T-helper 2 cell treated with Interferon-gamma antibody and Interleukin-4, amounts not matched to agents 5 μg/mL and 100 μg/mL, for 36 hours (primary cell): ENCODE measurements at regions not wholly inside any gene's neighbourhood (a gene's known extent, or its start where the extent isn't known, plus 50 kb on each side); places are given as distances from the start of the nearest gene placed in this dataset.

Experiments
- DNase-seq: peaks from one replicate; pipeline ENCODE4 v3.0.0; 2021; ENCODE audit warnings: low spot score
- H3K27ac Mint-ChIP-seq: one replicate; pipeline ENCODE4 v1.8.0; 2021; ENCODE audit warnings: mild to moderate bottlenecking, mixed read lengths
- H3K27me3 Mint-ChIP-seq: one replicate; pipeline ENCODE4 v1.8.0; 2021; ENCODE audit warnings: low read depth, mixed read lengths
- H3K36me3 Mint-ChIP-seq: one replicate; pipeline ENCODE4 v1.8.0; 2021; ENCODE audit warnings: low read depth, mixed read lengths
- H3K4me1 Mint-ChIP-seq: one replicate; pipeline ENCODE4 v1.8.0; 2021; ENCODE audit warnings: low read depth, mixed read lengths
- H3K4me3 Mint-ChIP-seq: one replicate; pipeline ENCODE4 v1.8.0; 2022; ENCODE audit warnings: mild to moderate bottlenecking, moderate library complexity, mixed read lengths
- H3K9me3 Mint-ChIP-seq: one replicate; pipeline ENCODE4 v1.8.0; 2021; ENCODE audit warnings: mixed read lengths

GRCh38 chr13:61187471-61187870 lies 228.2 kb downstream of the PCDH20 start:
- H3K9me3 Mint-ChIP-seq = peaks cover 19% of the 10 kb centered on the region
- DNase-seq = no peak
- H3K4me1 Mint-ChIP-seq = no peaks in the 10 kb centered on the region
- no peak overlapping the region for H3K27ac Mint-ChIP-seq
- H3K36me3 Mint-ChIP-seq = no peaks in the 10 kb centered on the region
- H3K27me3 Mint-ChIP-seq = no peaks in the 10 kb centered on the region
- no peak overlapping the region for H3K4me3 Mint-ChIP-seq

DNA sequence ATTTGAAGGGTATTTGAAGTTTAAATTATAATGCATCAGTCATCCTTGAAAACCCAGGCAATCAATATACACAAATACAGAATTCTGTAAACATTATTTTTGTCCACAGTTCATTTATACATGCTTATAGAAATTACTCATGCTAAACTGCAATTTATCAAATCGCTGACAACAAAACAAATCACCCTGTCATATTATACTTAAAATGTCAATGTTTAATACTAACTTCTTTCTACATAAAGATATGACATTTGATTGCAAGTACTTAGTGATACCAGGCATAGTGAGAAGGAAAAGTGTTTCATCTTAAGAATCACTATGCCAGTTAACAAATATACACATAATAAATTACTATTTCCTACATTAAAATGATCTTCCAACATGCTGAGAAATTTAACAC lies 232.0 kb downstream of the PCDH20 start:
- peaks cover 21% of the 10 kb centered on the region for H3K9me3 Mint-ChIP-seq

DNA sequence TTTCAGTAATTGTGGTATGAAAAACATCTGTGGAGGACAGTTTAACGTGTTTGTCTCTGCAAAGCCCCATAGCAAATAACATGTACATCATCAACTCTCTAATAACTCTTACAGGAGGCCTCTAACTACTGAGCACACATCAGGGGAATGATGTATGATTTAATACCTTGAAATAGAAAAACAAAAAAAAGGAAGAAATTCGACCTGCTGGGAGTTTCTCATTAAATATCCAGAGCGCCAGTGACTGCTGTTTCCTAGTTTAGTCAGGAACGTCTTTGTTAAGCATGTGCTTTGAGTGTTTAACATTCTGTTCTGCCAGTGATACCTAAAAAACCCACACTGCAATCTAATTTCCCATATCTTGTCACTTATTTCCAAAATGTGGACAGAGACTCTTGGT lies 235.4 kb downstream of the PCDH20 start:
- DNase-seq = no peak
- H3K4me1 Mint-ChIP-seq = no peaks in the 10 kb centered on the region
- no peak overlapping the region for H3K27ac Mint-ChIP-seq
- H3K36me3 Mint-ChIP-seq = no peaks in the 10 kb centered on the region
- H3K4me3 Mint-ChIP-seq = no peak overlapping the region
- no peaks in the 10 kb centered on the region for H3K27me3 Mint-ChIP-seq
- peaks cover 10% of the 10 kb centered on the region for H3K9me3 Mint-ChIP-seq

More for the DNA sequence above, 232.0 kb downstream of the PCDH20 start:
- H3K4me1 Mint-ChIP-seq = no peaks in the 10 kb centered on the region
- no peak overlapping the region for H3K4me3 Mint-ChIP-seq
- no peaks in the 10 kb centered on the region for H3K27me3 Mint-ChIP-seq
- DNase-seq = no peak
- no peaks in the 10 kb centered on the region for H3K36me3 Mint-ChIP-seq
- no peak overlapping the region for H3K27ac Mint-ChIP-seq

DNA sequence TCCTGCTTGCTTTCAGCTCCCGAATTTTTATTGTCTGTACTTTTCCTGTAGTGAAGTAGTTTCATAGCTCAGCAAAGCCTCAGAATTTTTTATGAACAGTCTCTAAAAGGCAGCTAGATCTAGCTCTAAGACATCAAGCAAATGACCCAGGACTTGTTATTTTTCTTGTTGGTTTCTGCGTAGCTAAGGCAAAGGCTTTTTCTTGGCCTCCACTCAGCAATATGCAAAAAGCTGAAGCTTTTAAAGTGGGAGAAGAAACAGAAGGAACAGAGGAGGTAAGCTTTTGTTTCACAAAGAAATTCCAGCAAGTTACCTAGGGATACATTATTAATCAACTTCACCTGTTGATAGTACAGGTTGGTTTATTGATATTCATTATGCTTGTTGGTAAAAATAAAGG lies 235.9 kb downstream of the PCDH20 start:
- Mint-ChIP-seq H3K4me3 (no peak overlapping the region), H3K27ac (no peak overlapping the region), H3K4me1 (no peaks in the 10 kb centered on the region), H3K9me3 (peaks cover 10% of the 10 kb centered on the region), H3K27me3 (no peaks in the 10 kb centered on the region), H3K36me3 (no peaks in the 10 kb centered on the region)
- no peak for DNase-seq

DNA sequence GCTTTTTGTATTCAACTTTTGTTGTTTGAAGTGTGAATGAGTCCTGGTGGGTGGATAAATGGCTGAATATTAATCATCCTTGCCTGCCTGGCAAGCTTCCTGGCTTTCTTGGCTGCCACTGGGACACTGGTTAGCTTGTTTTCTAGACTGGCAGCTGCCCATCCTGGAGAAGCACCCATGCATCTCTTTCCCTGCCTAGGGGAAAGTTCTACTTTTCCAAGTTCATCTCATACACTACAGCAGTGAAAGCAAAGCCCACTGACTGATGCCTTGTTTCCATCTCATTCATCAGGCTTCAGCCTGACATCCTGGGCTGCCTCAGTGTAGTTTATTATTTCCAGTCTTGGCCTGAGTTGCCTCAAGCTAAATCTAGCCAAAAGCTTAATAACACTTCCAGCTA lies 244.8 kb downstream of the PCDH20 start:
- Mint-ChIP-seq H3K27ac (no peak overlapping the region), H3K27me3 (no peaks in the 10 kb centered on the region), H3K9me3 (no peaks in the 10 kb centered on the region), H3K4me3 (no peak overlapping the region), H3K4me1 (no peaks in the 10 kb centered on the region), H3K36me3 (no peaks in the 10 kb centered on the region)
- DNase-seq = no peak

- Mint-ChIP-seq H3K4me3 (no peak overlapping the region), H3K9me3 (peaks cover 11% of the 10 kb centered on the region), H3K27me3 (no peaks in the 10 kb centered on the region), H3K36me3 (no peaks in the 10 kb centered on the region), H3K4me1 (no peaks in the 10 kb centered on the region), H3K27ac (no peak overlapping the region)
- no peak for DNase-seq
Observed at GRCh38 chr13:61162636-61163035, 253.0 kb downstream of the PCDH20 start.

DNA sequence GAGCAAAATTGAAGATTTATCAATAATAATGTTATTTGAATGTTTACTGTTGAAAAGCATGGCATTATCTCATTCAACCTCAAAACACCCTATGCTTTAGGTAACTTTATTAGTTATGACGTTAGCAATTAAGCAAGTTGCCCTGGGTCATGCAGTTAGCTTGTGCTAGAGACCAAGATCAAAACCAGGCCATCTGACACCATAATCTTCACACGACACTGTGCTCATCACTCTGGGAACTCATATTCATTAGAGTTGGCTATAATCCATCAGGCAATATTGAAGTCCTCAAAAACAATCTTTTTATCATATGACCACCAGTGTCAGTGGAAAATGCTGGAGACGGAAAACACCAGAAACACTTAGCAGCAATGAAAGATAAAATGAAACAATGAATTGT lies 253.5 kb downstream of the PCDH20 start:
- Mint-ChIP-seq H3K27me3 (no peaks in the 10 kb centered on the region), H3K9me3 (peaks cover 15% of the 10 kb centered on the region), H3K27ac (no peak overlapping the region), H3K4me1 (no peaks in the 10 kb centered on the region), H3K4me3 (no peak overlapping the region), H3K36me3 (no peaks in the 10 kb centered on the region)
- no peak for DNase-seq

DNA sequence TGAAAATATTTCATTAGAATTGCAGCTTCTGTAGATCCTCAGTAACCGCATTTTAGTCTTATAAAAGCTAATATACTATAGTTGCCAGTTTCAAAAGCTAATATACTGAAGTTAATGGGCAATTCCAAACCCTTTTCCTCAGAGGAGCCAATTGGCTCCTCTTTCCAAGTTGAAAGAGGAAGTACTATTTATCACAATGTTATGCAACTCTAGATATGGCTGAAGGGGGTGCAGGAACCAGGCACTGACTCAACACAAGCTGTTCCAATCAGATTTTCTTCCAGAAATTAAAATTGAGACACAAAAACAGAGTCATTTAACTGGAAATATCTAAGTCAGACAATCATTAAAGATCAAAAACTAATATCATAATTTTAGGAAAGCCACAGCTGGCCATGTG lies 258.9 kb downstream of the PCDH20 start:
- DNase-seq = no peak
- no peak overlapping the region for H3K4me3 Mint-ChIP-seq
- H3K4me1 Mint-ChIP-seq = no peaks in the 10 kb centered on the region
- H3K27me3 Mint-ChIP-seq = no peaks in the 10 kb centered on the region
- H3K27ac Mint-ChIP-seq = no peak overlapping the region
- peaks cover 12% of the 10 kb centered on the region for H3K9me3 Mint-ChIP-seq
- no peaks in the 10 kb centered on the region for H3K36me3 Mint-ChIP-seq

DNA sequence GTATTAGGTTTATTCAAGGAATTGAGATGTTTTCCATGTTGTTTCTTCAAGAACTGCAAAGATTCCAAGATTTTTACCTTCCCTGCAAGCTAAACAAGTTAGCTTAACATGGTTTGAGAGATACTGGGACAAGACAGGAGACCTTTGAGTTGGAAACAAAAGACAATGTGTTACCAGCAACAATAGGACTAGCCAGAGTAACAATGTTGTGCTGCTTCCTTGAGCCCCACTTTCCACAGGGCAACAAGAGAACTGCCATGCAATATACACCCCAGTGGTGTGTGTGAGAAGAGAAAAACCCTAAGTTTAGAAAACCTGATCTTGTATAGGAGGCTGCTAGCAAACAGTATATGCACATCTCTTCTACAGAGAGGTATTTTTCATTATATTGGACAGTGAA lies 264.6 kb downstream of the PCDH20 start:
- Mint-ChIP-seq H3K4me1 (no peaks in the 10 kb centered on the region), H3K36me3 (no peaks in the 10 kb centered on the region), H3K27ac (no peak overlapping the region), H3K9me3 (peaks cover 14% of the 10 kb centered on the region), H3K27me3 (no peaks in the 10 kb centered on the region), H3K4me3 (no peak overlapping the region)
- DNase-seq = no peak

DNA sequence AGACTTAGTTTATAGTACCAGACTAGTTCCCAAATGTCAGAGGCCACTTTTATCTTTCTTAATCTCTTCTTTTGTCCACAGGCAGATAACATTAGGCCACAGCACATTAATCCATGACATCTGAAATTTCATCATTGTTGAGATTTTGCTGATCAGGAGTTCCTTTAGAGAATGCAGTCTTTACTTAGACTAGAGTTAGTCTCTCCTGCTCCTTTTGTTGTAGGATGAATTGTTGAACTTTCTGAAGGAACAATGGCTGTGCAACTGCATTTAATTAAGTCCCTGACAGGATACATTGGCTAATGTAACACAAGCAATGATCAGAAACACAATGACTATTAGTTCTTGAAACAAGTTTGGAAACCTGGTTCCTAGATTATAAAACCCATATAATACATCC lies 266.3 kb downstream of the PCDH20 start:
- Mint-ChIP-seq H3K36me3 (no peaks in the 10 kb centered on the region), H3K9me3 (peaks cover 18% of the 10 kb centered on the region), H3K4me3 (no peak overlapping the region), H3K27ac (no peak overlapping the region), H3K4me1 (no peaks in the 10 kb centered on the region), H3K27me3 (no peaks in the 10 kb centered on the region)
- DNase-seq = no peak

- Mint-ChIP-seq H3K27ac (no peak overlapping the region), H3K4me1 (no peaks in the 10 kb centered on the region), H3K9me3 (peaks cover 21% of the 10 kb centered on the region), H3K4me3 (no peak overlapping the region), H3K36me3 (no peaks in the 10 kb centered on the region), H3K27me3 (no peaks in the 10 kb centered on the region)
- no peak for DNase-seq
Observed at GRCh38 chr13:61148691-61149315, 266.8 kb downstream of the PCDH20 start.

DNA sequence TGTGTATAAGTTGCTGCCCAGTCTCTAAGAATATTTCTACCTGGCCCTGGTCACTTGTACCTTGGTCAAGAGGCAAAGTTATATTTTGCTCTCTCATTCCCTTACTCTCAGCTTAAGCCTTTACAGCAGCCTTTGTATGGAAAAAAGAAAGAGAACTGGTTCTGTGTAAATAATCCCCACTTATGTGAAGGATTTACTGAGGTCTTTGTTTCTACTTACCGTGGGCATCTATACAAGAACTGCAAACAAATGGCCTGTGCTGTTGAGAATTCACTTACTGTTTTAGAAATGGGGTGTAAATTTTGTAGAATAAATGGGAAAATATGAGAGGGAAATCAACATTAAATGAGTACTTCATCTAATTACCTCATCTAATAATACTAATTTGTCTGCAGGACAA lies 267.4 kb downstream of the PCDH20 start:
- Mint-ChIP-seq H3K4me3 (no peak overlapping the region), H3K27me3 (no peaks in the 10 kb centered on the region), H3K4me1 (no peaks in the 10 kb centered on the region), H3K27ac (no peak overlapping the region), H3K36me3 (no peaks in the 10 kb centered on the region), H3K9me3 (peaks cover 27% of the 10 kb centered on the region)
- DNase-seq = no peak

- Mint-ChIP-seq H3K9me3 (peaks cover 36% of the 10 kb centered on the region), H3K27ac (no peak overlapping the region), H3K27me3 (no peaks in the 10 kb centered on the region), H3K36me3 (no peaks in the 10 kb centered on the region), H3K4me1 (no peaks in the 10 kb centered on the region), H3K4me3 (no peak overlapping the region)
- no peak for DNase-seq
Observed at GRCh38 chr13:61146571-61146970, 269.1 kb downstream of the PCDH20 start.

- no peaks in the 10 kb centered on the region for H3K27me3 Mint-ChIP-seq
- DNase-seq = no peak
- no peak overlapping the region for H3K4me3 Mint-ChIP-seq
- no peaks in the 10 kb centered on the region for H3K36me3 Mint-ChIP-seq
- no peak overlapping the region for H3K27ac Mint-ChIP-seq
- H3K4me1 Mint-ChIP-seq = no peaks in the 10 kb centered on the region
- peaks cover 38% of the 10 kb centered on the region for H3K9me3 Mint-ChIP-seq
Observed at GRCh38 chr13:61146158-61146557, 269.5 kb downstream of the PCDH20 start.

GRCh38 chr13:61144834-61145593 lies 270.6 kb downstream of the PCDH20 start:
- DNase-seq = no peak
- Mint-ChIP-seq H3K9me3 (peaks cover 38% of the 10 kb centered on the region), H3K27me3 (no peaks in the 10 kb centered on the region), H3K36me3 (no peaks in the 10 kb centered on the region), H3K4me1 (no peaks in the 10 kb centered on the region), H3K27ac (no peak overlapping the region), H3K4me3 (no peak overlapping the region)
